ENCODE measurements at regions not wholly inside any gene's neighbourhood (a gene's known extent, or its start where the extent isn't known, plus 50 kb on each side); places are given as distances from the start of the nearest gene placed in this dataset.

- H2AFZ ChIP-seq (ENCODE audit: low read depth, low read length), result no peak overlapping the region
- H3K4me2 ChIP-seq (ENCODE audit: insufficient read depth, low read length), result no peak overlapping the region
- H3K36me3 ChIP-seq (ENCODE audit: control insufficient read depth in 2 of 2, extremely low read depth in 1 of 2, insufficient read depth in 2 of 2, low read length in 2 of 2), result peaks cover 0 to 9% of the 10 kb centered on the region in 2 experiments
- no peaks in the 10 kb centered on the region for H3K9me1 ChIP-seq (replicated peaks; ENCODE audit: control insufficient read depth, extremely low read depth, insufficient read depth, low read length)
- H3K79me2 ChIP-seq (ENCODE audit: control insufficient read depth, insufficient read depth, low read length), result no peaks in the 10 kb centered on the region
- BruUV-seq (replicated peaks), result no TSS peak
- H3K4me3 ChIP-seq (replicated peaks in 1 of 3; ENCODE audit: insufficient read depth in 1 of 3, low read depth in 1 of 3, low read length in 3 of 3), result no peak overlapping the region
- CTCF ChIA-PET, result no interaction called here
- TF ChIP-seq POLR2AphosphoS5 (IDR thresholded peaks at IDR 0.05; ENCODE audit: insufficient read depth, low read depth, low read length) (no peak), POLR2A (IDR thresholded peaks at IDR 0.05; ENCODE audit: low read depth, low read length) (no peak), FOS (IDR thresholded peaks at IDR 0.05; ENCODE audit: borderline replicate concordance, insufficient read depth, low read length) (no peak), EZH2 (IDR thresholded peaks at IDR 0.05; ENCODE audit: borderline replicate concordance, low read depth, low read length, severe bottlenecking) (no peak), MYC (IDR thresholded peaks at IDR 0.05; ENCODE audit: low read depth, low read length) (no peak)
- H3K4me1 ChIP-seq (ENCODE audit: control insufficient read depth, extremely low read depth, insufficient read depth, low read length), result no peaks in the 10 kb centered on the region
- dilution Hi-C loops (cut with MboI; ENCODE audit: extremely low pct_ligation_motif_present, low sequenced_read_pairs) (no loop called here), intact Hi-C loops (cut with micrococcal nuclease) (no loop called here)
- no peak for DNase-seq (ENCODE audit: low read depth, low spot score)
- H3K27ac ChIP-seq (ENCODE audit: insufficient read depth, low read depth, low read length), result no peak overlapping the region
- no peak overlapping the region for H3K9ac ChIP-seq (replicated peaks; ENCODE audit: extremely low read depth, insufficient read depth, low read length)
- no peaks in the 10 kb centered on the region for H3K27me3 ChIP-seq (ENCODE audit: control insufficient read depth in 2 of 2, insufficient read depth in 2 of 2, low read length in 2 of 2)
- H4K20me1 ChIP-seq (replicated peaks; ENCODE audit: control insufficient read depth, extremely low read depth, insufficient read depth, low read length), result no peaks in the 10 kb centered on the region
- POLR2A ChIA-PET, result no interaction called here
- no peak for FAIRE-seq
- H3K9me3 ChIP-seq (replicated peaks; ENCODE audit: control insufficient read depth, insufficient read depth, low read length), result no peaks in the 10 kb centered on the region
Observed at GRCh38 chr2:74045454-74045853, 60.7 kb downstream of the TET3 start.

- Histone ChIP-seq H3K79me2 (ENCODE audit: control insufficient read depth, insufficient read depth, low read length) (no peaks in the 10 kb centered on the region), H3K9me1 (replicated peaks; ENCODE audit: control insufficient read depth, extremely low read depth, insufficient read depth, low read length) (no peaks in the 10 kb centered on the region), H3K4me1 (ENCODE audit: control insufficient read depth, extremely low read depth, insufficient read depth, low read length) (no peaks in the 10 kb centered on the region), H3K4me2 (ENCODE audit: insufficient read depth, low read length) (no peak overlapping the region), H3K27me3 (ENCODE audit: control insufficient read depth in 2 of 2, insufficient read depth in 2 of 2, low read length in 2 of 2) (no peaks in the 10 kb centered on the region), H3K27ac (ENCODE audit: insufficient read depth, low read depth, low read length) (no peak overlapping the region), H4K20me1 (replicated peaks; ENCODE audit: control insufficient read depth, extremely low read depth, insufficient read depth, low read length) (no peaks in the 10 kb centered on the region), H3K9ac (replicated peaks; ENCODE audit: extremely low read depth, insufficient read depth, low read length) (no peak overlapping the region), H3K36me3 (ENCODE audit: control insufficient read depth in 2 of 2, extremely low read depth in 1 of 2, insufficient read depth in 2 of 2, low read length in 2 of 2) (peaks cover 0 to 9% of the 10 kb centered on the region in 2 experiments), H3K9me3 (replicated peaks; ENCODE audit: control insufficient read depth, insufficient read depth, low read length) (no peaks in the 10 kb centered on the region), H2AFZ (ENCODE audit: low read depth, low read length) (no peak overlapping the region), H3K4me3 (replicated peaks in 1 of 3; ENCODE audit: insufficient read depth in 1 of 3, low read depth in 1 of 3, low read length in 3 of 3) (no peak overlapping the region)
- dilution Hi-C loops (cut with MboI; ENCODE audit: extremely low pct_ligation_motif_present, low sequenced_read_pairs), result no loop called here
- CTCF ChIA-PET, result no interaction called here
- no TSS peak for BruUV-seq (replicated peaks)
- FAIRE-seq (no peak), DNase-seq (ENCODE audit: low read depth, low spot score) (no peak)
- POLR2A ChIA-PET, result no interaction called here
- intact Hi-C loops (cut with micrococcal nuclease), result no loop called here
- no peak for TF ChIP-seq MYC (IDR thresholded peaks at IDR 0.05; ENCODE audit: low read depth, low read length)
- no peak for TF ChIP-seq MAX (IDR thresholded peaks at IDR 0.05; ENCODE audit: insufficient read depth, insufficient read length)
- TF ChIP-seq POLR2A (IDR thresholded peaks at IDR 0.05; ENCODE audit: low read depth, low read length), result no peak
- no peak for TF ChIP-seq EZH2 (IDR thresholded peaks at IDR 0.05; ENCODE audit: borderline replicate concordance, low read depth, low read length, severe bottlenecking)
- no peak for TF ChIP-seq JUN (IDR thresholded peaks at IDR 0.05; ENCODE audit: borderline replicate concordance, insufficient read depth, insufficient read length, low read depth)
- no peak for TF ChIP-seq POLR2AphosphoS5 (IDR thresholded peaks at IDR 0.05; ENCODE audit: insufficient read depth, low read depth, low read length)
- no peak for TF ChIP-seq GATA2 (IDR thresholded peaks at IDR 0.05; ENCODE audit: insufficient read depth, insufficient read length, low read depth, low read length)
- no peak for TF ChIP-seq CTCF (IDR thresholded peaks at IDR 0.05; ENCODE audit: extremely low read depth in 1 of 2, insufficient read depth in 1 of 2, low read depth in 1 of 2, low read length in 2 of 2)
- no peak for TF ChIP-seq FOS (IDR thresholded peaks at IDR 0.05; ENCODE audit: borderline replicate concordance, insufficient read depth, low read length)
Observed at GRCh38 chr2:74046441-74046840, 61.7 kb downstream of the TET3 start.
